AG04450 (cell line): ENCODE measurements at regions not wholly inside any gene's neighbourhood (a gene's known extent, or its start where the extent isn't known, plus 50 kb on each side); places are given as distances from the start of the nearest gene placed in this dataset.

ENCODE experiments used
- CTCF ChIA-PET: fragments of 300-600, 350-600 bp; formaldehyde crosslinking; extraction: SDS; loops from one replicate; lab custom pipeline; 2022; ENCODE audit warnings: antibody characterized with exemption, inconsistent platforms; lab: Charles Lee
- POLR2A ChIA-PET: fragments of 350-600 bp; formaldehyde crosslinking; extraction: SDS; loops from one replicate; lab custom pipeline; 2021; ENCODE audit warnings: antibody characterized with exemption, inconsistent platforms; lab: Yijun Ruan, JAX
- DNase-seq: peaks from one replicate; pipeline ENCODE4 v3.0.0-alpha.2; 2011; ENCODE audit warnings: low read depth, low spot score
- H3K27ac ChIP-seq: one replicate; pipeline ENCODE4 v1.5.1; 2012; ENCODE audit warnings: low read depth, low read length, control low read depth
- H3K27me3 ChIP-seq: one replicate; pipeline ENCODE4 v1.6.0; 2012; ENCODE audit warnings: low read length; ENCODE audit not compliant: control insufficient read depth, insufficient read depth
- H3K4me3 ChIP-seq: 2 replicates; pipeline ENCODE4 v1.5.1; 2011; ENCODE audit warnings: mild to moderate bottlenecking, low read depth, low read length, control low read depth
- H3K9me3 ChIP-seq: 2 replicates; pipeline ENCODE4 v1.5.1; 2012; ENCODE audit warnings: low read length; ENCODE audit not compliant: control insufficient read depth, insufficient read depth
- TF ChIP-seq, protein P1 (sequence below): IDR thresholded peaks from 2 replicates; pipeline ENCODE4 v1.5.1; 2011; ENCODE audit warnings: low read depth, low read length, control low read depth, inconsistent platforms

DNA sequence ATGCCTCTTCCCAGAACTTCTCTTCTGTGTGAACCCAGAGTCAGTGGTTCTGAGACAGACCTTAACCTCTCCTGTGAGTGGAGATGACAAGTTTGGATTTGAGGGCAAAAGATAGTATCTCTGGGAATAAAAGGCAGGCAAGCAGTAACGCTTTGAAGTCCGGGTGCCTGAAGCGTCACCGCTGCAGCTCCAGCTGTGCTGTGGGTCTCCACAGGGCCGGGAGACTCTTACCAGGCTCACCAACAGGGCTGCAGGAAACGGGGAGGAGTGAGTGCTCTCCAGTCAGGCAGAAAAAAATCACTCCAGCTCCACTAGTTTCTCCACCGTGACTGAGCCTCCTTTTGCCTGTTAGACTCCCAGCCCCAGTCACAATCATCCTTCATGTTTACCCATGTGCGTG, 79.7 kb upstream of the MAP4K4 start:
- TF ChIP-seq, protein P1, sequence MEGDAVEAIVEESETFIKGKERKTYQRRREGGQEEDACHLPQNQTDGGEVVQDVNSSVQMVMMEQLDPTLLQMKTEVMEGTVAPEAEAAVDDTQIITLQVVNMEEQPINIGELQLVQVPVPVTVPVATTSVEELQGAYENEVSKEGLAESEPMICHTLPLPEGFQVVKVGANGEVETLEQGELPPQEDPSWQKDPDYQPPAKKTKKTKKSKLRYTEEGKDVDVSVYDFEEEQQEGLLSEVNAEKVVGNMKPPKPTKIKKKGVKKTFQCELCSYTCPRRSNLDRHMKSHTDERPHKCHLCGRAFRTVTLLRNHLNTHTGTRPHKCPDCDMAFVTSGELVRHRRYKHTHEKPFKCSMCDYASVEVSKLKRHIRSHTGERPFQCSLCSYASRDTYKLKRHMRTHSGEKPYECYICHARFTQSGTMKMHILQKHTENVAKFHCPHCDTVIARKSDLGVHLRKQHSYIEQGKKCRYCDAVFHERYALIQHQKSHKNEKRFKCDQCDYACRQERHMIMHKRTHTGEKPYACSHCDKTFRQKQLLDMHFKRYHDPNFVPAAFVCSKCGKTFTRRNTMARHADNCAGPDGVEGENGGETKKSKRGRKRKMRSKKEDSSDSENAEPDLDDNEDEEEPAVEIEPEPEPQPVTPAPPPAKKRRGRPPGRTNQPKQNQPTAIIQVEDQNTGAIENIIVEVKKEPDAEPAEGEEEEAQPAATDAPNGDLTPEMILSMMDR, result no peak
- no peaks in the 10 kb centered on the region for H3K27me3 ChIP-seq
- ChIA-PET CTCF (interaction anchor here (2.9 kb wide), 1 partner anchor 214 kb away, joined by 11 read pairs; no protein-coding TSS in a partner anchor), POLR2A (no interaction called here)
- H3K4me3 ChIP-seq, result no peak overlapping the region
- no peaks in the 10 kb centered on the region for H3K9me3 ChIP-seq
- H3K27ac ChIP-seq, result no peak overlapping the region
- no peak for DNase-seq

DNA sequence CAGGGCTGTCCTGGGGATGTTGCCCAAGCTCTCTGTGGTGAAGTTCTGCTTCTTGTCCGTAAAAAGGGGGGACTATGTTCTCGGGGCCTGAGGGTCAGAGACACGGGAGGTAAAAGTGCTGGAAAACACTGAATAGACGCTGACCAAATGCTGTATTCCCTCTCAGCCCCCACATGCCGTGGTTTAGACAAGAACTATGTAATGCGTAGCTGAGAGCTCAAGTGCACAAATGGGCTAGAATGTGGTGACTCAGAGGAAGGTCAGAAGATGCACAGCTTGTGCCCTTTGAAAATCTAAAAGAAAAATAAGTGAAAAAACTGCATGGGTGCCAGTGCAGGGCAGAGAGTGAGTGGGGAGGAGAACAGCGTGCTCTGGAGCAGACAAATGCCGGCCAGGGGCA, 80.3 kb upstream of the MAP4K4 start:
- H3K9me3 ChIP-seq, result no peaks in the 10 kb centered on the region
- ChIA-PET CTCF (interaction anchor here (2.9 kb wide), 1 partner anchor 214 kb away, joined by 11 read pairs; no protein-coding TSS in a partner anchor), POLR2A (interaction anchor here (0.8 kb wide), 1 partner anchor 142 kb away, joined by 3 read pairs; the partner anchor contains the start of gene RFX8)
- TF ChIP-seq, protein P1, result no peak
- H3K4me3 ChIP-seq, result no peak overlapping the region
- H3K27me3 ChIP-seq, result no peaks in the 10 kb centered on the region
- H3K27ac ChIP-seq, result peak overlapping the region; percentile 86
- DNase-seq, result peak; percentile 64

DNA sequence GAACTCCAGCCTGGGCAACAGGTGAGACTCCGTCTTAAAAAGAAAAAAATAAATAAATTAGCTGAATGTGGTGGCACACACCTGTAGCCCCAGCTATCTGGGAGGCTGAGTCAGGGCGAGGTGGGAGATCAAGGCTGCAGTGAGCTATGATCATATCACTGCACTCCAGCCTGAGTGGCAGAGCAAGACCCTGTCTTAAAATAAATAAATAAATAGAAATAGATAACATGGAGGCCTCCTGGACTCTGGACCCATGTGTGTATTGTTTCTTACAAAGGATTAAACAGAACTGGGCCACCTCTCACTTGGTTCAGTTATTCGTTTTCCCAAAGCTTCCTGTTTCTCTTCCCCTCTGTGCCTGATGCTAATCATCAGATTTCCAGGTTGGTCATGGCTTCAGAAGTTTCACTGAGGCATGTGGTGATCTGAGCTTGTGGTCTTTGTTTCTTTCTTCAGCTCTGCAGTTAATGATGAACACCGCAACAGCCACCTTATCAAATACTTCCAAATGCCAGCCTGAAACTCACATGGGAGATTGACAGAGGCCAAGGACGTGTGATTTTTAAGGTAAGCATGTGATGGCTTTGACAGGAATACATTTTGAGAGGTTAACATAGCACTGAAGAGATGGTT, 83.3 kb upstream of the MAP4K4 start:
- Histone ChIP-seq H3K9me3 (no peaks in the 10 kb centered on the region), H3K27ac (no peak overlapping the region), H3K4me3 (no peak overlapping the region), H3K27me3 (no peaks in the 10 kb centered on the region)
- POLR2A ChIA-PET, result interaction anchor here (0.6 kb wide), 1 partner anchor 43 kb away, joined by 3 read pairs; no protein-coding TSS in a partner anchor
- CTCF ChIA-PET, result interaction anchor here (0.6 to 1.2 kb wide), 2 partner anchors 17 to 156 kb away, joined by 5 to 6 read pairs; no protein-coding TSS in a partner anchor
- no peak for DNase-seq
- TF ChIP-seq, protein P1, result no peak

DNA sequence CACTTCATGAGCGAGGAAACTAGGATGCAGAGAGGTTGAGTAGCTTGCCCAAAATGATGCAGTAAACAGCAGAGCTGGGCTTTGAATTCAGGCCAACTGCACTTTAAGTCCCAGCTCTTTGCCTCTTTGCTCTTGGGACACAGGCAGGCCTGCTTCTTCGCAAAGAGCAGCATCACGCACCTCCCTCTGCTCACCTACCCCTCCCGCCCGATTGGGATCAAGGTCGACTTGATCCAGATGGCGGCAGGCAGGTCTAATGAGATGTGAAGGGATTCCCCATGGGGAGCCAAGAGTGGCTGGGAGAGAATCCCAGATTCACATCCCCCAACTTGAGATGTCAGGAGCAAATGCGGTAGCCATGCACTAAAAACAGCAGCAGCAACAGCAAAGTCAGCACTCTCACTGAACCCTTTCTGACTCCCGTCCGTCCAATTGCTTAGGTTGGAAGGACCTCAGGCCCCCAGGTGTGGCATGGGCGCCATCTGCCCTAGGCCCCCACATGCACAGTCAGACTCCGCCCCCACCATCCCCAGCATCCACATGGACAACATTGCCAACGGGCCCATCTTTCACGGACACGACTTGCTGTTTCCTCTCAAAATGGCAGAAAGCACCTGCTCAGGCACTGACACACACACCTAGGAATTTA, 84.3 kb upstream of the MAP4K4 start:
- ChIA-PET POLR2A (no interaction called here), CTCF (no interaction called here)

More for the DNA sequence above, 84.3 kb upstream of the MAP4K4 start:
- no peaks in the 10 kb centered on the region for H3K27me3 ChIP-seq
- H3K4me3 ChIP-seq, result no peak overlapping the region
- H3K27ac ChIP-seq, result no peak overlapping the region
- TF ChIP-seq, protein P1, result no peak
- H3K9me3 ChIP-seq, result no peaks in the 10 kb centered on the region
- no peak for DNase-seq
